HG03045 (cell line): ENCODE measurements at regions not wholly inside any gene's neighbourhood (a gene's known extent, or its start where the extent isn't known, plus 50 kb on each side); places are given as distances from the start of the nearest gene placed in this dataset.

ENCODE experiments used
- ATAC-seq: cut with Tn5 transposase; IDR thresholded peaks from one replicate; pipeline ENCODE4 v1.9.1; 2021; ENCODE audit warnings: mild to moderate bottlenecking, moderate library complexity; ENCODE audit not compliant: unreplicated experiment

DNA sequence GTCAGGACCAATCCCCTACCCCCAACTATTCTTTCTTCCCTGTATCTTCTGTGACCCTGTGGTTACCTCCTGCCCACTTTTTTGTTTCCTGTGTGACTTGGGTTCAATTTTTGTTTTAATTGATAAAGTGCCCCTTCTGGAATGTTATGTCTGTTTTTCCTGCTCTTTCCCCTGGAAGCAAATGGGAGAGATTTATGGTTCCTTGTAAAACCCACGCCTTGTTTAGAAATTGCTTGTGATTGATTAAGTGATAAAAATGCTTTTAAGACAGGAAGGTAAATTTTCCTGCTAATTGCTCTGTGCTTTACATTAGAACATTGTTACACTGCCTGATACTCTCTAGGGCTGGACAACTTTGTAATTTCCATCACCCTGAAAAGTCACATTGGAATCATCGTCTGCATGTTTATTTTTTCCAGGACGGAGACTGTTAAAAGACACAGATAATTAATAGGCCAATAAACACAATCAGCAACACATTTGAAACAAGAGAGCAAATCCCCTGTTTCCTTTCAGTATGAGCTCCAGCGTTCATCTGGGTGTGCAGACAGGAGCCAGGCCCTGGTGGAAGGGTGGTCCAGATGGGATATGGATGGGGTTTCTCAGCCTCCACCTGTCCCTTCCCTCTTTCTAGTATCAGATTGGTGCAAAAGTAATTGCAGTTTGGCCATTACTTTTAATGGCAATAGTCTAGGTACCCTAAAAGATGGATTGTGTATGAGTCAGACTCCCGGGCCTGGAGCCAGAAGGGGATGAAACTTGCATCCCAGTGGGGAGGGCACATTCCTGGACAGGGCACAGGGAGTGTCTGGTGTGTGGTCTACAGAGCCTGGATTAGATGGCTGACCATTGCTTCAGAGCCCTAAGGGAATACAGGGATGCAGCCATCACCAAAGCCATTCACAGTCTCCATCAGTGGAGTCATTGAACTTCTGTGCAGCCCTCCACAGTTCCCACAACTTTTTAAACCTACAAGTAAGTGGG, 58.1 kb upstream of the AGBL1 start:
- no peak for ATAC-seq

DNA sequence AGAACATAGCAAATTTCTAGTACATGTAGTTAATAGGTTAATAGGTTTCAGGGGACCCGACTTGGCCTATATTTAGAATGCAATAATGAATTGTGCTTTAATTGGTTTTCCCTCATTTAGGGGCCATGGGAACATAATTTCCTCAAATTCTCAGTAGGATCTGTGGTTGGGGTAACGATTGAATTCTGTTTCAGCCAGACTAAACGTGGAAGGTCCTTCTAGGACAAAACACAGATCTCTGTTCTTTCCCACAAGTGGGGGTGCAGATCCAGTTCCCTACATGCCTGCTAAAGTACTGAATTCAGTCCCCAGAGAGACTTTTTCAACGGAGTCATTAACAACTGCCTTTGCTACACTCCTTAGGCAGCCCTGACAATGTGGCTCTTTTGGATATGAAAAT, 50.7 kb upstream of the AGBL1 start:
- ATAC-seq = no peak
